IMR-90 (cell line): ENCODE measurements at regions not wholly inside any gene's neighbourhood (a gene's known extent, or its start where the extent isn't known, plus 50 kb on each side); places are given as distances from the start of the nearest gene placed in this dataset.

Source experiments
- ATAC-seq: fragments of 200-7000 bp; cut with Tn5 transposase; 2 replicates; pipeline ENCODE4 v1.9.1; 2020; ENCODE audit warnings: low read depth, mild to moderate bottlenecking, moderate library complexity
- BruUV-seq: library from RNA; stranded (reverse); fragments of 400-500 nt; replicated peaks from 2 replicates; lab custom pipeline; 2021; lab: Mats Ljungman, UMichigan
- CTCF ChIA-PET: fragments of 300-600 bp; formaldehyde crosslinking; extraction: SDS; loops from one replicate; lab custom pipeline; 2021; ENCODE audit warnings: antibody characterized with exemption; lab: Yijun Ruan, JAX
- POLR2A ChIA-PET: fragments of 300-600 bp; sonication (Branson Sonifier 250); formaldehyde crosslinking; loops from one replicate; lab custom pipeline; 2022; ENCODE audit warnings: antibody characterized with exemption; ENCODE audit not compliant: unreplicated experiment; lab: Charles Lee
- DNase-seq: peaks from one replicate; pipeline ENCODE4 v3.0.0; 2013
- H2AFZ ChIP-seq: replicated peaks from 2 replicates; pipeline ENCODE3; 2013; ENCODE audit warnings: low read length, mild to moderate bottlenecking; ENCODE audit not compliant: poor library complexity
- H2AK5ac ChIP-seq: 2 replicates; pipeline ENCODE4 v1.6.1; 2013; ENCODE audit warnings: low read depth, low read length, inconsistent platforms
- H2AK9ac ChIP-seq: replicated peaks from 2 replicates; pipeline ENCODE3; 2013; ENCODE audit warnings: mild to moderate bottlenecking, low read depth, low read length, moderate library complexity; ENCODE audit not compliant: poor library complexity
- H2BK120ac ChIP-seq: 2 replicates; pipeline ENCODE4 v1.6.1; 2013; ENCODE audit warnings: low read depth, low read length, inconsistent platforms
- H2BK15ac ChIP-seq: 3 replicates; pipeline ENCODE4 v1.6.1; 2013; ENCODE audit warnings: low read depth, low read length, inconsistent platforms
- H2BK20ac ChIP-seq: 2 replicates; pipeline ENCODE4 v1.6.1; 2013; ENCODE audit warnings: low read depth, mild to moderate bottlenecking, inconsistent platforms, low read length, moderate library complexity
- H2BK5ac ChIP-seq: 2 replicates; pipeline ENCODE4 v1.6.1; 2013; ENCODE audit warnings: mild to moderate bottlenecking, low read depth, low read length, inconsistent platforms; ENCODE audit not compliant: poor library complexity, severe bottlenecking
- H3K14ac ChIP-seq: replicated peaks from 2 replicates; pipeline ENCODE4 v1.6.1; 2013; ENCODE audit warnings: low read depth, low read length, inconsistent platforms
- H3K18ac ChIP-seq: 2 replicates; pipeline ENCODE4 v1.6.1; 2013; ENCODE audit warnings: low read depth, low read length, control low read depth
- H3K23ac ChIP-seq: 2 replicates; pipeline ENCODE4 v1.6.1; 2013; ENCODE audit warnings: low read depth, low read length, inconsistent platforms
- H3K27ac ChIP-seq: 2 replicates; pipeline ENCODE4 v1.5.1; 2013; ENCODE audit warnings: mild to moderate bottlenecking, control low read depth, low read length; ENCODE audit not compliant: insufficient read depth
- H3K27me3 ChIP-seq: 2 replicates; pipeline ENCODE4 v1.6.1; 2013; ENCODE audit warnings: low read length; ENCODE audit not compliant: control insufficient read depth, insufficient read depth
- H3K36me3 ChIP-seq: 2 replicates; pipeline ENCODE4 v1.6.1; 2013; ENCODE audit warnings: low read length, mixed read lengths; ENCODE audit not compliant: control insufficient read depth, insufficient read depth
- H3K4ac ChIP-seq: 2 replicates; pipeline ENCODE4 v1.6.1; 2013; ENCODE audit warnings: low read depth, low read length, inconsistent platforms
- H3K4me1 ChIP-seq: 2 replicates; pipeline ENCODE4 v1.6.1; 2013; ENCODE audit warnings: low read length, mixed read lengths; ENCODE audit not compliant: control insufficient read depth, insufficient read depth
- H3K4me2 ChIP-seq: 2 replicates; pipeline ENCODE4 v1.6.1; 2013; ENCODE audit warnings: low read depth, mild to moderate bottlenecking, control low read depth, low read length, moderate library complexity
- H3K4me3 ChIP-seq: 2 replicates; pipeline ENCODE4 v1.5.1; 2013; ENCODE audit warnings: low read depth, mild to moderate bottlenecking, control low read depth, low read length, moderate library complexity; ENCODE audit not compliant: insufficient read depth
- H3K56ac ChIP-seq: 2 replicates; pipeline ENCODE4 v1.6.1; 2013; ENCODE audit warnings: low read length, inconsistent platforms; ENCODE audit not compliant: insufficient read depth; ENCODE audit errors: extremely low read depth
- H3K79me1 ChIP-seq, 2 experiments: 2 replicates each; pipeline ENCODE4 v1.6.1; 2013; ENCODE audit warnings: low read length in 2 of 2, inconsistent platforms in 1 of 2, low read depth in 1 of 2
- H3K9ac ChIP-seq: 2 replicates; pipeline ENCODE4 v1.6.1; 2013; ENCODE audit warnings: low read depth, low read length, control low read depth
- H3K9me1 ChIP-seq: 2 replicates; pipeline ENCODE4 v1.6.1; 2013; ENCODE audit warnings: low read length, inconsistent platforms; ENCODE audit not compliant: insufficient read depth
- H3K9me3 ChIP-seq: 2 replicates; pipeline ENCODE4 v1.6.1; 2013; ENCODE audit warnings: low read length; ENCODE audit not compliant: control insufficient read depth, insufficient read depth
- H4K20me1 ChIP-seq: 2 replicates; pipeline ENCODE4 v1.6.1; 2013; ENCODE audit warnings: low read length, inconsistent platforms; ENCODE audit not compliant: insufficient read depth
- H4K5ac ChIP-seq: 2 replicates; pipeline ENCODE4 v1.6.1; 2013; ENCODE audit warnings: mild to moderate bottlenecking, low read depth, low read length, control low read depth
- H4K8ac ChIP-seq, 2 experiments: 2 replicates each; pipeline ENCODE4 v1.6.1; 2013; ENCODE audit warnings: low read depth in 2 of 2, low read length in 2 of 2, control low read depth in 1 of 2, inconsistent platforms in 1 of 2
- H4K91ac ChIP-seq: 2 replicates; pipeline ENCODE4 v1.6.1; 2013; ENCODE audit warnings: low read depth, low read length, inconsistent platforms; ENCODE audit not compliant: insufficient read depth
- CHD1 ChIP-seq: IDR thresholded peaks from 2 replicates; pipeline ENCODE4 v1.6.1; 2012; ENCODE audit warnings: low read depth, low read length, improper control_type of control experiment
- MAFK ChIP-seq: IDR thresholded peaks from 2 replicates; pipeline ENCODE4 v1.6.1; 2012; ENCODE audit warnings: low read depth, low read length, improper control_type of control experiment
- MXI1 ChIP-seq: IDR thresholded peaks from 2 replicates; pipeline ENCODE4 v1.6.1; 2012; ENCODE audit warnings: low read depth, mild to moderate bottlenecking, low read length, moderate library complexity, borderline replicate concordance
- WGBS, 2 experiments: methylation state at CpG; one replicate each; pipeline versions ENCODE4 v1.1.5 to v1.1.7; 2013; ENCODE audit warnings: missing lambda C conversion rate in 2 of 2; ENCODE audit not compliant: insufficient read length in 1 of 2; ENCODE audit errors: extremely low coverage in 2 of 2; 5-methylcytosine and 5-hydroxymethylcytosine counted together
- dilution Hi-C: fragments of 300-500 bp; cut with HindIII; formaldehyde crosslinking; loops from one replicate; pipeline ENCODE4 v1.14.3; 2018; ENCODE audit warnings: low sequenced_read_pairs; ENCODE audit not compliant: unreplicated experiment
- in situ Hi-C: fragments of 300-500 bp; cut with MboI; formaldehyde crosslinking; loops from 3 replicates; pipeline ENCODE4 v1.14.3; 2019; ENCODE audit warnings: low sequenced_read_pairs, inconsistent platforms, mixed read lengths
- intact Hi-C: fragments of 100-400 bp; cut with micrococcal nuclease; formaldehyde crosslinking; loops from 2 replicates; pipeline ENCODE4 v1.10.0; 2022
- TF ChIP-seq, protein P1 (sequence below): fragments of 150-350 bp; IDR thresholded peaks from 2 replicates; pipeline ENCODE4 v1.6.1; 2017; ENCODE audit warnings: mild to moderate bottlenecking, antibody characterized with exemption, low read length, low read depth

DNA sequence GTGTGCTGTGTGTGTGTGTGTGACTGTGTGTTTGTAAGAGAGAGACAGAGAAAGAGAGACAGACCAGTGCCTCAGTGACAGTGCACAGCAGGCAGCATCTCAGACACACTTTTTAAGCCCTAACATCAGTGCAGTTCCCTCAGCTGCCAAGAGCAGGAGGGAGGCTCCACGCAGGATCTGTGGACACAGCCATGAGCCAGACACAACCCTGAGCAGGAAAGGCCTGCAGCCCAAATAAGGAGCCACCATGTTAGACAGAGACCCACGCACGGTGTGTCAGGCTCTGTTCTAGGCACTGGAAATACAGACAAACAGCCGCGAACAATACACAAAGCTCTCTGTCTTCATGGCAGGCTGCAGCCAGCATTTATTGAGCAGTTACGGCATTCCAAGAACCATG lies 445.5 kb downstream of the MATN1 start:
- Histone ChIP-seq H2BK15ac (no peak overlapping the region), H3K27ac (no peak overlapping the region), H2AK9ac (no peak overlapping the region), H3K4me1 (no peaks in the 10 kb centered on the region), H3K27me3 (no peaks in the 10 kb centered on the region), H3K4me2 (no peak overlapping the region), H4K91ac (no peak overlapping the region), H3K79me1 (no peaks in the 10 kb centered on the region), H3K9me1 (no peaks in the 10 kb centered on the region), H4K5ac (no peak overlapping the region), H3K4ac (no peak overlapping the region), H2BK5ac (no peak overlapping the region), H3K9me3 (no peaks in the 10 kb centered on the region), H3K14ac (no peak overlapping the region), H3K18ac (no peak overlapping the region), H4K8ac (no peak overlapping the region), H4K20me1 (no peaks in the 10 kb centered on the region), H3K23ac (no peak overlapping the region), H2BK120ac (no peak overlapping the region), H2AK5ac (no peak overlapping the region), H3K9ac (no peak overlapping the region), H3K36me3 (no peaks in the 10 kb centered on the region), H2AFZ (no peak overlapping the region), H3K56ac (no peak overlapping the region), H3K4me3 (no peak overlapping the region), H2BK20ac (no peak overlapping the region)
- TF ChIP-seq CHD1 (no peak), MXI1 (no peak), MAFK (no peak)
- TF ChIP-seq, protein P1, sequence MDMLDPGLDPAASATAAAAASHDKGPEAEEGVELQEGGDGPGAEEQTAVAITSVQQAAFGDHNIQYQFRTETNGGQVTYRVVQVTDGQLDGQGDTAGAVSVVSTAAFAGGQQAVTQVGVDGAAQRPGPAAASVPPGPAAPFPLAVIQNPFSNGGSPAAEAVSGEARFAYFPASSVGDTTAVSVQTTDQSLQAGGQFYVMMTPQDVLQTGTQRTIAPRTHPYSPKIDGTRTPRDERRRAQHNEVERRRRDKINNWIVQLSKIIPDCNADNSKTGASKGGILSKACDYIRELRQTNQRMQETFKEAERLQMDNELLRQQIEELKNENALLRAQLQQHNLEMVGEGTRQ: no peak
- WGBS, 2 experiments: 65% methylated on average over 6 of the region's 6 CpGs; no CpG with 5 or more reads in 1 of the 2 experiments
- CTCF ChIA-PET: no interaction called here
- no peak for DNase-seq
- intact Hi-C loops (no loop called here), in situ Hi-C loops (no loop called here), dilution Hi-C loops (no loop called here)
- POLR2A ChIA-PET: no interaction called here
- no peak for ATAC-seq
- no TSS peak for BruUV-seq
